H1 (cell line): ENCODE measurements at regions not wholly inside any gene's neighbourhood (a gene's known extent, or its start where the extent isn't known, plus 50 kb on each side); places are given as distances from the start of the nearest gene placed in this dataset.

Source experiments
- GTF2F1 ChIP-seq: IDR thresholded peaks from 2 replicates; pipeline ENCODE4 v1.6.1; 2012; ENCODE audit warnings: low read depth, low read length, improper control_type of control experiment, borderline replicate concordance
- RBBP5 ChIP-seq: IDR thresholded peaks from 2 replicates; pipeline ENCODE4 v1.7.1; 2012; ENCODE audit warnings: low read depth, mild to moderate bottlenecking, inconsistent platforms, low read length, moderate library complexity, borderline replicate concordance
- TF ChIP-seq, protein P1 (sequence below): IDR thresholded peaks from 2 replicates; pipeline ENCODE4 v1.6.1; 2011; ENCODE audit warnings: low read depth, mild to moderate bottlenecking, low read length; ENCODE audit not compliant: insufficient read depth

GRCh38 chr5:168104811-168105481 lies 186.5 kb upstream of the WWC1 start (continued):
- TF ChIP-seq RBBP5 (no peak), GTF2F1 (no peak)
- TF ChIP-seq, protein P1, sequence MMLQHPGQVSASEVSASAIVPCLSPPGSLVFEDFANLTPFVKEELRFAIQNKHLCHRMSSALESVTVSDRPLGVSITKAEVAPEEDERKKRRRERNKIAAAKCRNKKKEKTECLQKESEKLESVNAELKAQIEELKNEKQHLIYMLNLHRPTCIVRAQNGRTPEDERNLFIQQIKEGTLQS: no peak
